Upper lobe of right lung (tissue), 1 donor: ENCODE measurements at regions not wholly inside any gene's neighbourhood (a gene's known extent, or its start where the extent isn't known, plus 50 kb on each side); places are given as distances from the start of the nearest gene placed in this dataset.

Source experiments
- ATAC-seq: fragments of 200-7000 bp; cut with Tn5 transposase; one replicate; pipeline ENCODE4 v1.9.1; 2020; ENCODE audit warnings: mild to moderate bottlenecking, moderate library complexity
- DNase-seq: peaks from one replicate; pipeline ENCODE4 v3.0.0-alpha.2; 2020
- H3K27ac ChIP-seq: fragments of 200-600 bp; one replicate; pipeline ENCODE4 v1.8.0; 2022
- H3K27me3 ChIP-seq: fragments of 200-600 bp; one replicate; pipeline ENCODE4 v1.8.0; 2022; ENCODE audit warnings: mild to moderate bottlenecking
- H3K36me3 ChIP-seq: fragments of 200-600 bp; one replicate; pipeline ENCODE4 v1.8.0; 2022
- H3K4me1 ChIP-seq: fragments of 200-600 bp; one replicate; pipeline ENCODE4 v1.8.0; 2022
- H3K4me3 ChIP-seq: fragments of 200-600 bp; one replicate; pipeline ENCODE4 v1.8.0; 2022; ENCODE audit warnings: mild to moderate bottlenecking
- H3K9me3 ChIP-seq: fragments of 200-600 bp; one replicate; pipeline ENCODE4 v1.8.0; 2022
- intact Hi-C: fragments of 100-400 bp; cut with DNase I; formaldehyde crosslinking; loops from one replicate; pipeline ENCODE4 v1.11.0; 2022
- TF ChIP-seq, protein P1 (sequence below): fragments of 200-600 bp; IDR thresholded peaks from one replicate; pipeline ENCODE4 v1.8.0; 2022; ENCODE audit warnings: antibody characterized with exemption
- donor health status: DM: no; HTN: yes; CAD: no; lungs with severe emphysema.

DNA sequence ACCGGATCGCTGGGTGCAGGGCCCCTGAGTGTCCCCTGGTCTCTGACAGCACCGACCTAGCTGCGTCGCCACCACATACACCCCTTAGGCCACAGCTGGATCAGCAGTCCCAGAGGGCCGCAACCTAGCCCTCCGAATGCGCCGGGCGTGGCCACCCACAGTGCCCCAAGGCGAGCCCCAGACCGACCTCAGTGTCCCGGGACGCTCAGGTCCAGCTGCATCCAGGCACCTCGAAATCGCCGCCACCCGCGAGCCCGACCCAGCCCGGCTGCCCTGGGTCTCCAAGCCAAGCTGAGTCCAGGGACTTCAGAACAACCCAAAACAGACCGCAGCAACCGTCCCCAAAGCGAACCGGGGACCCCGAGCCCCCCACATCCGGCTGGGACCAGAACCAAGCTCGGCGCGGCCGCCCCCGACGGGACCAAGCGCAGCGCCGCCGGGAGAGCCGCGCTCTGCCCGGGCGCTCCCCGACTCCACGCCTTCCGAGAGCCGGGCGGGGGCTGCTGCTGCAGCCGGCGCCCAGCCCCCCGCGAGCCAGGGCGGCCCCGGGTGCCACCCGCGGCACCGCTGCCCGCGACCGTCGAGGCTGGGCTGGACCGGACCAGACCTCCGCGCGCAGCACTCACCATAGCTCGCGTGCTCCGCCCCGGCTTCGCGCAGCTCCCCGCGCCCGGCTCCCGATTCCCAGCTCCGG, 54.6 kb upstream of the ECE1 start:
- no peak for DNase-seq
- intact Hi-C loops = no loop called here
- peaks cover 28% of the 10 kb centered on the region for H3K4me1 ChIP-seq

DNA sequence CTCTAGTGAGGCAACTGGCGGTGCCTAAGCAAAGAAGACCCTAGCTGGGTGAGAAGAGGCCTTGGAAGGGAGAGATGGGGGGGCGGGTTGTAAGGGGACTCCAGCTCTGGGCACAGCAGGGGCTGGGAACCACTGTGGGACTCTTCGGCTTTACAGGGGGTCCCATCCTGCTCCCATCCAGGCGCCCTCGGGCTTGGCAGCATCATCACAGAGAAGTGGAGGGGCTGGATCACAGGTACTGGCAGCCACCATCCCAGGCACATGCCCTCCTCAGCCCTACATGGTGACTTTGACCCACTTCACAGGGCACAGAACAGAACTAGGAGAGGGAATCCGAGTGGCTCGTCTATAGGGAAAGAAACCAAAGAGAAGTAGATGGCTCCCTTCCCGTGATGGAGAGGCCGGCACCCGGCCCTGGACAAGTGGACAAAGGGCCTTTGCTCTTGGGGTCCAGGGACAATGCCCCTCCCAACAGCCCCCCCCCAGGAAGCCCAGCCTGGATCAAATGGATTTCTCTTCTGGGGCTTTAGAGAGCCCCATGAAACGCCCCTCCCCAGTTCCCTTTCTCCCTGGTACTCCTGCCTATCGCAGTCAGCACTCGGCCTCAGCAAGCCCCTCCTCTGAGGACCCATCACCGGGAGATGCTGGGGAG, 54.0 kb upstream of the ECE1 start:
- Histone ChIP-seq H3K4me1 (peaks cover 34% of the 10 kb centered on the region), H3K36me3 (no peaks in the 10 kb centered on the region), H3K27me3 (no peaks in the 10 kb centered on the region), H3K9me3 (no peaks in the 10 kb centered on the region), H3K4me3 (peak overlapping the region; percentile 62), H3K27ac (peak overlapping the region; percentile 72)
- ATAC-seq = no peak
- TF ChIP-seq, protein P1, sequence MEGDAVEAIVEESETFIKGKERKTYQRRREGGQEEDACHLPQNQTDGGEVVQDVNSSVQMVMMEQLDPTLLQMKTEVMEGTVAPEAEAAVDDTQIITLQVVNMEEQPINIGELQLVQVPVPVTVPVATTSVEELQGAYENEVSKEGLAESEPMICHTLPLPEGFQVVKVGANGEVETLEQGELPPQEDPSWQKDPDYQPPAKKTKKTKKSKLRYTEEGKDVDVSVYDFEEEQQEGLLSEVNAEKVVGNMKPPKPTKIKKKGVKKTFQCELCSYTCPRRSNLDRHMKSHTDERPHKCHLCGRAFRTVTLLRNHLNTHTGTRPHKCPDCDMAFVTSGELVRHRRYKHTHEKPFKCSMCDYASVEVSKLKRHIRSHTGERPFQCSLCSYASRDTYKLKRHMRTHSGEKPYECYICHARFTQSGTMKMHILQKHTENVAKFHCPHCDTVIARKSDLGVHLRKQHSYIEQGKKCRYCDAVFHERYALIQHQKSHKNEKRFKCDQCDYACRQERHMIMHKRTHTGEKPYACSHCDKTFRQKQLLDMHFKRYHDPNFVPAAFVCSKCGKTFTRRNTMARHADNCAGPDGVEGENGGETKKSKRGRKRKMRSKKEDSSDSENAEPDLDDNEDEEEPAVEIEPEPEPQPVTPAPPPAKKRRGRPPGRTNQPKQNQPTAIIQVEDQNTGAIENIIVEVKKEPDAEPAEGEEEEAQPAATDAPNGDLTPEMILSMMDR = no peak
- no peak for DNase-seq
- intact Hi-C loops = no loop called here

More for the DNA sequence above, 54.6 kb upstream of the ECE1 start:
- TF ChIP-seq, protein P1 = no peak
- Histone ChIP-seq H3K4me3 (peak overlapping the region; percentile 62), H3K36me3 (no peaks in the 10 kb centered on the region), H3K27ac (peak overlapping the region; percentile 72), H3K9me3 (no peaks in the 10 kb centered on the region), H3K27me3 (no peaks in the 10 kb centered on the region)
- no peak for ATAC-seq

DNA sequence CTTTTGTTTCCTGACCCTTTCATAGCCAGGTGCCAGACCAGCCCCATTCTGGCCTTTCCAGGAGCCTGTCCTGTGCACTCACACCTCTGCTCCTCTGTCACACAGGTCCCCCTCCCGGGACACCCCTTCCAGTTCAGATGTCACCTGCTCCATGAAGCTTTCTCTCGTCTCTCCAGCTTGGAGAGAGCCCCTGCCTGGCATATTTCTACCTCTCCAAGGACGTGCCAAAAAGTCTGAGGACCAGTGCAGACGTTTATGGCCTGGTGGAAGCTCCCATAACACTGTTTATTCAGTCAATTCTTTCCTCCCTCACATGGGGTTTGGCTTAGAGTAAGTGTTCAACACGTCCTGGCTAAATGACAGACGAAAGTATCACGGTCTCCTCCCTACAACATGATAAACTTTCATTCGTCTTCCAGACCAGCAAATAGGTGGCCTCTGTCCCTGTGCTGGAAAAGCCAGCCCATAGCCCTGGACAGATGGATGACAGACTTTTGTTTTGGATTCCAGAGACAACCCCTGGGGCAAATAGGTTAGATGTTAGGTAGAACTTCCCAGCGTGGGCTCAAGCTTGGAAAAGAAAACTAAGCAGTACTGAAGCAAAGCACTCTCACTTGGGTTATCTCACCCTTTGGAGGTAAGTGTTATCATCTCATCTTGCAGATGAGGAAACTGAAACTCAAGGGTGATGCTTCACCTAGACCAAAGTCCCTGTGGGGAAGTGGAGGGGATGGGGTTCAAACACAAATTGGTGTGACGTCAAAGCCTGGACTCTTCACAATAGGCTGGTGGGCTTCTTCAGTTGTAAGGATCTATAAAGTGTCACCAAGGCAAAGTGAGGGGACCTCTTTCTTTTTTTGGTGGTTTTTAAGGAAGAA, 52.9 kb upstream of the ECE1 start:
- peak overlapping the region; percentile 62 for H3K4me3 ChIP-seq
- H3K4me1 ChIP-seq = peaks cover 43% of the 10 kb centered on the region
- TF ChIP-seq, protein P1 = no peak
- intact Hi-C loops = no loop called here
- DNase-seq (no peak), ATAC-seq (no peak)
- no peaks in the 10 kb centered on the region for H3K9me3 ChIP-seq
- H3K27ac ChIP-seq = peak overlapping the region; percentile 55
- no peaks in the 10 kb centered on the region for H3K27me3 ChIP-seq
- H3K36me3 ChIP-seq = no peaks in the 10 kb centered on the region

GRCh38 chr1:21341517-21342078, 51.3 kb upstream of the ECE1 start:
- no peaks in the 10 kb centered on the region for H3K9me3 ChIP-seq
- H3K36me3 ChIP-seq = no peaks in the 10 kb centered on the region
- H3K4me1 ChIP-seq = peaks cover 58% of the 10 kb centered on the region
- TF ChIP-seq, protein P1 = no peak
- no peak for DNase-seq
- H3K27me3 ChIP-seq = no peaks in the 10 kb centered on the region
- no peak overlapping the region for H3K4me3 ChIP-seq
- ATAC-seq = no peak
- intact Hi-C loops = no loop called here
- peak overlapping the region; percentile 67 for H3K27ac ChIP-seq

GRCh38 chr1:21341022-21341421, 50.8 kb upstream of the ECE1 start:
- Histone ChIP-seq H3K27me3 (no peaks in the 10 kb centered on the region), H3K36me3 (no peaks in the 10 kb centered on the region), H3K9me3 (no peaks in the 10 kb centered on the region), H3K4me3 (no peak overlapping the region), H3K4me1 (peaks cover 60% of the 10 kb centered on the region), H3K27ac (peak overlapping the region; percentile 67)
- intact Hi-C loops = no loop called here
- TF ChIP-seq, protein P1 = no peak
- ATAC-seq = no peak
- no peak for DNase-seq
